Midbrain (tissue), 1 donor: ENCODE measurements at regions not wholly inside any gene's neighbourhood (a gene's known extent, or its start where the extent isn't known, plus 50 kb on each side); places are given as distances from the start of the nearest gene placed in this dataset.

ENCODE experiments used
- DNase-seq: peaks from one replicate; lab custom pipeline; 2025; lab: John Stamatoyannopoulos, UW

- no peak for DNase-seq
Measured at GRCh38 chr13:91086936-91087716, 260.4 kb upstream of the MIR17HG start.

DNA sequence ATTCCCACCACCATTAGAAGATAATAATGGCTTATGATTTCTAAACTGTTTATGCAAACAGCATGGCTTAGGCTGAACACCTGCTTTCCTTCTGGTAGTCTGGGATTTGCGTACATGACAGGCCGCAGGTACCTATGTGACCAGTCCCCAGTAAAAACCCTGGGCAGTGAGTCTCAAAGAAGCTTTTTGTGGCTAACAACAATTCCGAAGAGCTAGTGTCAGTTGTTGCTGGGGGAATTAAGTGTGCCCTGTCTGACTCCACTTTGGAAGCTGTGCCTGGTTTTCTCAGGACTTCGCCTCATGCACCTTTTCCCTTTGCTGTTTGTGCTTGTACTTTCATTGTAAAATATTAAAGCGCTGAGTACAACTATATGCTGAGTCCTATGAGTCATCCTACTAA, 250.2 kb upstream of the MIR17HG start:
- no peak for DNase-seq

DNA sequence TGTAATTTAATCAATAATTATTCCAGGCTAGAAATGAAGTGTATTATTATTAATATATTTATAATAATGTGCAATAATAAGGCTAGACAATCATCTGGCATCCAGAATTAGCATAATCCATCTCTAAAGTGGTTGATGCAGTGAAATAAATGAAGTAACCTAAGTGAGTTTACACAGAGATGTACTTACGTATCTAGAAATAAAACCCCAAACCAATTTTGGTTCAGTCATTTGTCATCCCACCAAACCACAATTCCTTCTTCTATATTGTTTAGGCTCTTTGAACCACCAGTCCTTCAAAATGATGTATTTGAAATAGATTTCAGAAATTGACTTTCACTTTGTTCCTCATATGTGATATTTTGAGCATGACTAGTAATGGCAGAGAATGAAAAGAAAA, 247.6 kb upstream of the MIR17HG start:
- DNase-seq: no peak

- no peak for DNase-seq
Measured at GRCh38 chr13:91100944-91101343, 246.5 kb upstream of the MIR17HG start.

DNA sequence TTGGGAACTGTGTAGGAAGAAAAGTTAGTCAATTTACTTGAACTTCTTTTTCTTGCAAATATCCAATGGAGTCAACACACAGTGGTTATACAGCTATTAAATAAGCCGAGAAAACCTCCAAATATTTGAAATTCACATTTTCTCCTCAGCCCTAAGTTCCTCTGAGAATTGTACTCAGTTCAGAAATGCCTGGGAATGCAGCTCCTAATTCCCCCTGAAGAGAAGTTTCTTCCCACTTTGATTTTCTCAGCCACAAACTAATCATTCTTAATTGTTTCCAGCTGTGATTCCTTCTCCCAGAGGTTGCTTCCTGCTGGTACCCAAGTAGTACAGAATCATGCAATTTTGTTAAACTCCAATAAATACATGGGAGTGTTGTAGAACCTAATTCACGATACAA, 246.1 kb upstream of the MIR17HG start:
- DNase-seq: no peak

DNA sequence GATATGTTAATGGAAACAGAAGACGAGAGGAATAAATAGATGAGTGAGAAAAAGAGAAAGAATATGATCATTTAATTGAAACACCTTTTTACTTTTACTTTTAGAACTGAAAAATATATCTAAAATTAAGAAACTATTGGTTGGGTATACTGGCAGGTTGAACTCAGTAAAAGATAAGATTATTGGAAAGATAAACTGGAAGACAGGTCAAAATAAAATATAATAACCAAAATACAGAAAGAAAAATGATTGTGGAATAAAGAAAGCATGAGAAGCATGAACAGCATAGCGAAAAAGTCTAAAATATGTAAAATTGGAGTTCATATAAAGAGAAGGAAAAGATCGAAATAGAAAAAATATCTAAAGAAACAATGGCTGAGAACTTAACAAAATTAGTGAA, 242.2 kb upstream of the MIR17HG start:
- no peak for DNase-seq

DNA sequence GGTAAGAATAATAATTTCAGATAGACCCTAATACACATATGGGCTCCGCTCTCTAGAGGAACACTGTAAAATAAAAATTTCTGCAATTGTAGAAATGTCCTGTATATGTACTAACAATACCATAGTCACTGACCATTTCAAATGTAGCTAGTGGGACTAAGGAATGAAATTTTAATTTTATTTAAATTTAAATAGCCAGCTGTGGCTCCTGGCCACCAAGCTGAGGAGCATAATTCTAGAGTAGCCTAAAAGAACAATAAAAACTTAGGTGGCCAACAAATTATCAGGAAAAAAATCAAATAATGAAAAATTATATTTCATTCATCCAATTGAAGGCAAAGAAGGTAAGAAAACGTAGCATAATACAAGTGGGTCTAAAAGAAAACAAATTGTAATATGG, 240.9 kb upstream of the MIR17HG start:
- DNase-seq: no peak

DNA sequence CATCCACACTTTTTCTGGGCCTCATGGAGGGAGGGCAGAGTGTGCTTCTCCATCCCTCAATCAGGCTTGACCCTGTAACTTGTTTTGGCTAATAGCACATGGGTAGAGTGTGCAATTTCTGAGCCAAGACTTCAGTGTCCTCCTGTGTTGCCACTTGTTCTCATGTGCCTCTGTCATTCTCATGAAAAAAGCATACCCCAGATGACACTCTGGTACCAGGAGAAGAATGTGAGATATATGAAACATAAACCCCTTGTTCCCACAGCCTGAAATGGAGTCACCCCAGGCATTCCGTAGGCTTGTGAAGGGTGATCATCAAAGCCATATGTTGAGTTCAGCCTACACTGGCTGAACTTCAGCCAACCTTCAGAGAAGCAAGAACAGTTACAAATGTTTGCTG, 239.2 kb upstream of the MIR17HG start:
- no peak for DNase-seq

DNA sequence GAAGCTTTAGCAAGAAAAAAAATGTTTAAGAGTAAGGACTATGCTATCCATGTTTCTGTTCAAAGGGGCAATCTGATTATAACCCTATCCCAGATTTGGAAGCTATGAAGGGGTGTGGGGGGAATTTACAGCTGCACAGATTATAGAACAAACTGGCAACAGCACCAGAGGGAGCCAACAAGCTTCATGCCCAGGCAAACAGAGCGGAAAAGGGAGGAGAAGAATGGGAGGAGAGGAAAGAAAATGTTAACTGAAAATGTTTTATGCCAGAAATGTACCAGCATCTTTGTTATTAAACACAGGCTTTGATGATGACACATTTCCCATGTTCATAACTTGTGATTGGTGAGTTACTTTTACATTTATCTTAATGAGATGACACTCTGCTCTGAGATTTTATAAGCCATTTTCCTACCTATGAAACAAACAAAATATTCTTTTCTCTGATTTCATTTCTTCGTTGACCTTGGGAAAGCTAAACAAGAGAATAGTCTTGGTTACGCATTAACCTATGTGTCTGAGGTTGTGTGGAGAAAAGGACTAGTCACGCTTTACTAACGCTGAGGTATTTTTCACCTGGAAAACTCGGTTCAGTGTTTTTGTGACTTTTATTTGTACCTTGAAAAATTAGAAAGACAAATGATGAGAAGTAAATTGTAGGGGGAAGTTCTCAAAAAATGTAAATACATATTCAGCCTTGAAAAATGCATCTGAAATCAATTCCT, 235.8 kb upstream of the MIR17HG start:
- DNase-seq: no peak

GRCh38 chr13:91112201-91112923, 235.1 kb upstream of the MIR17HG start:
- DNase-seq: no peak

- no peak for DNase-seq
Measured at GRCh38 chr13:91112924-91113277, 234.6 kb upstream of the MIR17HG start.

DNA sequence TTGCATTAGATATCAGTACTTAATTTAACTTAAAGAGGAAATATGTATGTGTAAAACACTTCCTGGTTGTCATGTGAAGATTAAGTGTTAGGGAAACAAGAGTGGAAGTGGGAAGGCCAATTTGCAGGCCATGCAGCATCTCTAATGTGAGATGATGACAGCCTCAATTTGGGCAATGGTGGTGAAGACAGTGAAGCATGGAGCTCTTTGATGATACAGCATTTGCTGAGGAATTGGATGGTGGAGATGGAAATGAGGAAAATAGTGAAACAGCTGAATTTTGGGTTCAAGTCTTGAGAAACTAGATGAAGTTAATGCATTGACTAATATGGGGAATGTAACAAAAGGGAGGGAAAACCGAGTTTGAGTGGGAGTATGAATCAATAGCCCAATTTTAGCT, 231.7 kb upstream of the MIR17HG start:
- DNase-seq: no peak

- no peak for DNase-seq
Measured at GRCh38 chr13:91117351-91117750, 230.1 kb upstream of the MIR17HG start.

DNA sequence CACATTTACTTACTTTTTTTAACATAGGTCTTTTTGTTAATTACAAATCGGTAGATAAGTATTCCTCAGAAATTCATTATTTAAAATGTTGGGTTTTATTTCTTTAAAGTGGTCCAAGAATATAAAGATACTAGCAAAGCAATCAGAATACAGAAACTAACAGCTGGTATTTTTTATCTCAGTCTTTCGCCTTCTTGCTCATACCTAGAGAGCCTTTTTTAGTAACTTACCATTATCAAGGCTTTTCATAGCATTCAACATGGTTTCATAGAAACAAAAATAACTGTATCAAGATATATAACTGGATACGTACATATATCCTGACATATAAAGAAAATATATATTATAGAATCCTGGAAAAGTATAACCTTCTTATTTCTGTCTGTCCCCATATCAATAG, 227.8 kb upstream of the MIR17HG start:
- DNase-seq: no peak

DNA sequence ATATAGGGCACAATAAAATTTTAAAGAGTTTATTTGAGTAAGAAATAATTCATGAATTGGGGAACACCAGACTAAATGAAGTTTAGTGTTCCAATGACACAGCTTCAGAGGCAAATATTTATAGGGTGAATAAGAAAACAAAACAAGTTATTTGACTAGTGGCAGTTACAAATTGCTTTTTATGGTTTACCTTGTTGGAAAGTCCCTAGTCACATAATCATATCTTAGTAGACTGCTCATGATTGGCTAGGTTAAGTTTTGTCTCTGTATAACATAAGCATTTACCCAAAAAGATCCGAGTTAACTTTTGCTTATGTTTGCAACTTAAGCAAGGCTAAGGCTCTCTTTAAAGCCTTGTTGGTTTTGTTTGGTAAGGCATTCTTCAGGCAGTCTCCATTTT, 224.7 kb upstream of the MIR17HG start:
- DNase-seq: no peak

DNA sequence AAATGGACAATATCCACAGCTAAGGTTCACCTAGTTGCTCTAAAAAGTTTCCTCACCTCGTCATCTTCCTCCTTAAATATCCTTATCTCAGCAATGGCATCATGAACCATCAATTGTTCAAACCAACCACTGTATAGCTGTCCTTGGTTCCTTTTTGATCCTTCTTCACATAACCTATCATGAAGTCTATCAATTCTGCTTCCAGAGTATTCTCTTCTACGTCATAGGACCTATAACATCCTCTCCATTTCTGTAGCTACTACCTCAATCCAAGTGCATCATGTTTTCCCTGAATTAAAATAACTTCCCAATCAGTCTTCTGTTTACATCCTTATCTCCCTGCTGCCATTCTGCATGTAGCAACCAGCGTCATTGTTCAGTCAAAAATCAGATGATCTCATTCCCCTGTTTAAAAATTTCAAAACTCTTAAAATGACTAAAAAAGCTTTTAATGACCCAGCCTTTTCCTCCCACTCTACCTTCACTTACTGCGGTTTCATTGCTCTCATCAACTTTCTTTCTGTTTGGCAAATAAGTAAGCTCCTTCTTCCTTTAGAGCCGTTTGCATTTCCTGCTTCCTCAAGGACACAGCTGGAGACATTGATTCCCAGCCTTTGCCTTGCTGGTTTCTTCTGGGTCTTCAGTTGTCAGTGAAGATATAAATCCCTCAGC, 223.9 kb upstream of the MIR17HG start:
- DNase-seq: no peak

- DNase-seq: no peak
Measured at GRCh38 chr13:91126806-91127205, 220.7 kb upstream of the MIR17HG start.

DNA sequence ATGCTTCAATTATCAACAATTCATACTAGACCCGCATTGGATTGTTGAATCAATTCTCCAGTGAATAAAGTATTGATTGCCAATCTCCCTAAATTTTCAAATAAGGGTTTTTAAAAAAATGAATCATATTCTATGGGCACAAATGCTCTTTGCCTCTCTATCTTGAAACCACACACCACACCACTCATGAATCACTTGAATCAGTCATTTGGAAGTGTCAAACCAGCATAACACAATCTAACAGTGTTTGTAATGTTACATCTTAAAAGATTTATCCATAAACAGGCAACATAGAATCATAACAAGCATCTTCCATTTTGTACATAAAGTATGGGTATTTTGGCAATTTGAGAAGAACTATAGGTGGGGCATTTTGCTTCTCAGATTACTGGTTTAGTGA, 219.5 kb upstream of the MIR17HG start:
- DNase-seq: no peak

- no peak for DNase-seq
Measured at GRCh38 chr13:91132381-91132780, 215.1 kb upstream of the MIR17HG start.

- DNase-seq: no peak
Measured at GRCh38 chr13:91132786-91133185, 214.7 kb upstream of the MIR17HG start.

- peak; percentile 74 for DNase-seq
Measured at GRCh38 chr13:91133941-91134802, 213.3 kb upstream of the MIR17HG start.

DNA sequence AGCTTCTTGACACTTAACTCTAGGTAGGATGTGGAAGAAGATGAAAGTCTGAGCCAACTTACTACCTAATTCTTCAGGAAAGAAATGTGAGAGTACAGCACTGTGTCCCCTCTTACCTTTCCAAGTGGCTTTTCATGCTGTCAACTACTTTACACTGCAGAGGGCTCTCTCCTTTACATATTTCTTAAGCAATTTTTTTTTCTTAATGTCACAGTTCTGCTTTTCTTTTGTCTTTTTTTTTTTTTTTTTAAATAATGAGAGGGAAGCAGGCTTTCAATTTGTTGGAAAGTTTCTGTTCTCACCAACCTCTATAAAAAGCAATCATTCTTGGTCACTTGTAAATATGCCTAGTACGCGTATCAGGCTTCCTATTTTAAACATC, 212.7 kb upstream of the MIR17HG start:
- no peak for DNase-seq
